Lower lobe of right lung (tissue), 2 donors: ENCODE measurements at regions not wholly inside any gene's neighbourhood (a gene's known extent, or its start where the extent isn't known, plus 50 kb on each side); places are given as distances from the start of the nearest gene placed in this dataset.

ENCODE experiments used
- ATAC-seq, 2 donors: fragments of 200-7000 bp; cut with Tn5 transposase; one replicate each; pipeline ENCODE4 v1.9.1; 2020 to 2022; ENCODE audit warnings: mild to moderate bottlenecking in 2 of 2, moderate library complexity in 2 of 2
- DNase-seq: peaks from one replicate; pipeline ENCODE4 v3.0.0-alpha.2; 2020
- H3K27ac ChIP-seq: fragments of 200-600 bp; one replicate; pipeline ENCODE4 v1.8.0; 2022
- H3K27me3 ChIP-seq: fragments of 200-600 bp; one replicate; pipeline ENCODE4 v1.8.0; 2022; ENCODE audit warnings: low read depth
- H3K36me3 ChIP-seq: fragments of 200-600 bp; one replicate; pipeline ENCODE4 v1.8.0; 2022; ENCODE audit warnings: mild to moderate bottlenecking
- H3K4me1 ChIP-seq: fragments of 200-600 bp; one replicate; pipeline ENCODE4 v1.8.0; 2022
- H3K4me3 ChIP-seq: fragments of 200-600 bp; one replicate; pipeline ENCODE4 v1.8.0; 2022; ENCODE audit warnings: mild to moderate bottlenecking
- H3K9me3 ChIP-seq: fragments of 200-600 bp; one replicate; pipeline ENCODE4 v1.8.0; 2022
- CTCF ChIP-seq: fragments of 200-600 bp; IDR thresholded peaks from one replicate; pipeline ENCODE4 v1.8.0; 2022; ENCODE audit warnings: antibody characterized with exemption, mild to moderate bottlenecking
- intact Hi-C: fragments of 100-400 bp; cut with DNase I; formaldehyde crosslinking; loops from one replicate; pipeline ENCODE4 v1.11.0; 2022
- donor health status: DM: no; HTN: yes; CAD: no; lungs with severe emphysema.

- DNase-seq (no peak), ATAC-seq (no peak)
- intact Hi-C loops, result no loop called here
- H3K27ac ChIP-seq, result no peak overlapping the region
- H3K9me3 ChIP-seq, result no peaks in the 10 kb centered on the region
- TF ChIP-seq CTCF, result no peak
- no peaks in the 10 kb centered on the region for H3K4me1 ChIP-seq
- H3K36me3 ChIP-seq, result no peaks in the 10 kb centered on the region
- no peaks in the 10 kb centered on the region for H3K27me3 ChIP-seq
- no peak overlapping the region for H3K4me3 ChIP-seq
Measured at GRCh38 chrX:45811326-45811725, 610.6 kb upstream of the DIPK2B start.

GRCh38 chrX:45807572-45808425 lies 607.1 kb upstream of the DIPK2B start:
- Histone ChIP-seq H3K36me3 (no peaks in the 10 kb centered on the region), H3K4me1 (no peaks in the 10 kb centered on the region), H3K27ac (peak overlapping the region; percentile 53), H3K27me3 (no peaks in the 10 kb centered on the region), H3K9me3 (no peaks in the 10 kb centered on the region), H3K4me3 (peak overlapping the region; percentile 37)
- TF ChIP-seq CTCF, result no peak
- ATAC-seq (peak in 1 of 2 donors; percentile 67), DNase-seq (no peak)
- intact Hi-C loops, result no loop called here

GRCh38 chrX:45806410-45807121 lies 605.9 kb upstream of the DIPK2B start:
- H3K27ac ChIP-seq, result peak overlapping the region; percentile 67

GRCh38 chrX:45804276-45804675 lies 603.6 kb upstream of the DIPK2B start:
- DNase-seq (no peak), ATAC-seq (no peak)
- no peaks in the 10 kb centered on the region for H3K9me3 ChIP-seq
- H3K27me3 ChIP-seq, result no peaks in the 10 kb centered on the region
- H3K4me3 ChIP-seq, result no peak overlapping the region
- no peak for TF ChIP-seq CTCF
- intact Hi-C loops, result no loop called here
- H3K36me3 ChIP-seq, result no peaks in the 10 kb centered on the region
- H3K4me1 ChIP-seq, result no peaks in the 10 kb centered on the region
- no peak overlapping the region for H3K27ac ChIP-seq

More at GRCh38 chrX:45806410-45807121, 605.9 kb upstream of the DIPK2B start:
- intact Hi-C loops, result no loop called here
- no peaks in the 10 kb centered on the region for H3K4me1 ChIP-seq
- no peaks in the 10 kb centered on the region for H3K27me3 ChIP-seq
- DNase-seq (no peak), ATAC-seq (peak; percentile 55 to 62)
- H3K9me3 ChIP-seq, result no peaks in the 10 kb centered on the region
- H3K36me3 ChIP-seq, result no peaks in the 10 kb centered on the region
- TF ChIP-seq CTCF, result no peak
- peak overlapping the region; percentile 37 for H3K4me3 ChIP-seq

- Histone ChIP-seq H3K4me1 (no peaks in the 10 kb centered on the region), H3K27ac (no peak overlapping the region), H3K9me3 (no peaks in the 10 kb centered on the region), H3K4me3 (no peak overlapping the region), H3K27me3 (no peaks in the 10 kb centered on the region), H3K36me3 (no peaks in the 10 kb centered on the region)
- TF ChIP-seq CTCF, result no peak
- DNase-seq, result no peak
- intact Hi-C loops, result no loop called here
- no peak for ATAC-seq
Measured at GRCh38 chrX:45803383-45803921, 602.8 kb upstream of the DIPK2B start.
